ENCODE measurements at regions not wholly inside any gene's neighbourhood (a gene's known extent, or its start where the extent isn't known, plus 50 kb on each side); places are given as distances from the start of the nearest gene placed in this dataset.

DNA sequence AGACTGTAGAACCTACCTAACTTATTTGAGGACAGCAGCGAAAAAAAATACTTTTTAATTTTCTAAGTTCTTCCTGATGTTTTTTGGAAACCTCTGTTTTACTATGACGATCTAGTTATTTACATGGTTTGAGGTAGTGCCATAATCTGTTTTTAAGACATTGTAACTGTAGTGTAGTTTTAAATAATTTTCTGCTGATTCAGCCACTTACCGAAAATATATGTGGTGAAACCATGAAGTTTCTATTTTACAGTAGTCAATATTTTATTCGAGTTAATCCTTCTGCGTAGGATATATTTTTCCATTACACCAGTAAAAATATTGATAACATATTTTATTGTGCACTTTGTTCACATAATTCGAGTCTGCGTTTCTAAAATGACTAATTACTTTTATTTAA is 121.7 kb upstream of the RRP15 start:
- no peak overlapping the region for H2AFZ ChIP-seq (ENCODE audit: low read depth, low read length)
- POLR2A ChIA-PET, result no interaction called here
- no peaks in the 10 kb centered on the region for H4K20me1 ChIP-seq (replicated peaks; ENCODE audit: control insufficient read depth, insufficient read depth, low read length)
- ATAC-seq (no peak), DNase-seq (ENCODE audit: extremely low read depth in 1 of 4, low spot score in 3 of 4) (no peak), FAIRE-seq (no peak)
- in situ Hi-C loops (cut with MboI), result no loop called here
- peaks cover 0 to 3% of the 10 kb centered on the region in 2 experiments; a peak in 1 of 5 replicates for H3K4me1 ChIP-seq (replicated peaks in 1 of 2; ENCODE audit: control insufficient read depth in 2 of 2, insufficient read depth in 2 of 2, low read length in 2 of 2)
- no peaks in the 10 kb centered on the region for H3K9me3 ChIP-seq (replicated peaks; ENCODE audit: control insufficient read depth, insufficient read depth, low read depth, low read length)
- no peaks in the 10 kb centered on the region for H3K79me2 ChIP-seq (ENCODE audit: control insufficient read depth, insufficient read depth, low read length)
- intact Hi-C loops (cut with micrococcal nuclease), result no loop called here
- H3K36me3 ChIP-seq (ENCODE audit: control insufficient read depth, insufficient read depth, low read length), result no peaks in the 10 kb centered on the region
- H3K4me2 ChIP-seq (ENCODE audit: insufficient read depth, low read length), result no peak overlapping the region
- CTCF ChIA-PET (ENCODE audit: low intra/inter-chr PET ratio), result no interaction called here
- H3K4me3 ChIP-seq, result no peak overlapping the region
- 0 out of 5 replicates have a peak, but pooled peaks cover 2 to 5% of the 10 kb centered on the region in 2 experiments for H3K27me3 ChIP-seq (ENCODE audit: control insufficient read depth in 2 of 2, insufficient read depth in 2 of 2, low read length in 2 of 2)
- BruUV-seq (replicated peaks), result no TSS peak
- no peak overlapping the region for H3K9ac ChIP-seq (ENCODE audit: insufficient read depth in 1 of 2, low read depth in 2 of 2, low read length in 2 of 2)
- no peaks in the 10 kb centered on the region for H3K9me1 ChIP-seq (ENCODE audit: control insufficient read depth, insufficient read depth, low read length)
- WGBS (ENCODE audit: insufficient coverage, low coverage, missing lambda C conversion rate), result 2% methylated on average over 7 of the region's 7 CpGs
- H3K27ac ChIP-seq (ENCODE audit: extremely low read depth, low read depth, low read length), result no peak overlapping the region
- TF ChIP-seq DPF2 (IDR thresholded peaks at IDR 0.05) (no peak), C11orf30 (IDR thresholded peaks at IDR 0.05; ENCODE audit: low read depth) (peak; percentile 57), MAFG (tag; conservative IDR thresholded peaks at IDR 0.05) (peak; percentile 49; the same call in 1 of the 2 replicates), MTA2 (IDR thresholded peaks at IDR 0.05; ENCODE audit: low read depth) (no peak), POLR3A (IDR thresholded peaks at IDR 0.05; ENCODE audit: borderline replicate concordance, extremely low read depth, insufficient read depth, insufficient read length) (no peak), MAFF (IDR thresholded peaks at IDR 0.05; ENCODE audit: low read length) (peak; percentile 57), ZKSCAN3 (CRISPR knock-in tag; IDR thresholded peaks at IDR 0.05) (no peak), ZNF79 (CRISPR knock-in tag; IDR thresholded peaks at IDR 0.05; ENCODE audit: low read depth) (no peak), DDX20 (tag; IDR thresholded peaks at IDR 0.05; ENCODE audit: low read depth) (no peak), NFE2 (IDR thresholded peaks at IDR 0.05; ENCODE audit: low read depth) (no peak), ZNF316 (IDR thresholded peaks at IDR 0.05) (peak; percentile 79), SUPT5H (IDR thresholded peaks at IDR 0.05) (no peak), MAFK (IDR thresholded peaks at IDR 0.05; ENCODE audit: low read length) (peak; percentile 49), ZEB2 (IDR thresholded peaks at IDR 0.05) (no peak), ZNF232 (CRISPR knock-in tag; IDR thresholded peaks at IDR 0.05) (no peak), ZSCAN32 (CRISPR knock-in tag; IDR thresholded peaks at IDR 0.05) (no peak), ILF3 (IDR thresholded peaks at IDR 0.05; ENCODE audit: borderline replicate concordance) (no peak), CEBPB (tag; IDR thresholded peaks at IDR 0.05) (no peak)
- TF ChIP-seq, protein P1, sequence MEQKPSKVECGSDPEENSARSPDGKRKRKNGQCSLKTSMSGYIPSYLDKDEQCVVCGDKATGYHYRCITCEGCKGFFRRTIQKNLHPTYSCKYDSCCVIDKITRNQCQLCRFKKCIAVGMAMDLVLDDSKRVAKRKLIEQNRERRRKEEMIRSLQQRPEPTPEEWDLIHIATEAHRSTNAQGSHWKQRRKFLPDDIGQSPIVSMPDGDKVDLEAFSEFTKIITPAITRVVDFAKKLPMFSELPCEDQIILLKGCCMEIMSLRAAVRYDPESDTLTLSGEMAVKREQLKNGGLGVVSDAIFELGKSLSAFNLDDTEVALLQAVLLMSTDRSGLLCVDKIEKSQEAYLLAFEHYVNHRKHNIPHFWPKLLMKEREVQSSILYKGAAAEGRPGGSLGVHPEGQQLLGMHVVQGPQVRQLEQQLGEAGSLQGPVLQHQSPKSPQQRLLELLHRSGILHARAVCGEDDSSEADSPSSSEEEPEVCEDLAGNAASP (IDR thresholded peaks at IDR 0.05), result no peak
- TF ChIP-seq, protein P2, sequence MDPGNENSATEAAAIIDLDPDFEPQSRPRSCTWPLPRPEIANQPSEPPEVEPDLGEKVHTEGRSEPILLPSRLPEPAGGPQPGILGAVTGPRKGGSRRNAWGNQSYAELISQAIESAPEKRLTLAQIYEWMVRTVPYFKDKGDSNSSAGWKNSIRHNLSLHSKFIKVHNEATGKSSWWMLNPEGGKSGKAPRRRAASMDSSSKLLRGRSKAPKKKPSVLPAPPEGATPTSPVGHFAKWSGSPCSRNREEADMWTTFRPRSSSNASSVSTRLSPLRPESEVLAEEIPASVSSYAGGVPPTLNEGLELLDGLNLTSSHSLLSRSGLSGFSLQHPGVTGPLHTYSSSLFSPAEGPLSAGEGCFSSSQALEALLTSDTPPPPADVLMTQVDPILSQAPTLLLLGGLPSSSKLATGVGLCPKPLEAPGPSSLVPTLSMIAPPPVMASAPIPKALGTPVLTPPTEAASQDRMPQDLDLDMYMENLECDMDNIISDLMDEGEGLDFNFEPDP (CRISPR knock-in tag; IDR thresholded peaks at IDR 0.05), result no peak
- TF ChIP-seq, protein P3, sequence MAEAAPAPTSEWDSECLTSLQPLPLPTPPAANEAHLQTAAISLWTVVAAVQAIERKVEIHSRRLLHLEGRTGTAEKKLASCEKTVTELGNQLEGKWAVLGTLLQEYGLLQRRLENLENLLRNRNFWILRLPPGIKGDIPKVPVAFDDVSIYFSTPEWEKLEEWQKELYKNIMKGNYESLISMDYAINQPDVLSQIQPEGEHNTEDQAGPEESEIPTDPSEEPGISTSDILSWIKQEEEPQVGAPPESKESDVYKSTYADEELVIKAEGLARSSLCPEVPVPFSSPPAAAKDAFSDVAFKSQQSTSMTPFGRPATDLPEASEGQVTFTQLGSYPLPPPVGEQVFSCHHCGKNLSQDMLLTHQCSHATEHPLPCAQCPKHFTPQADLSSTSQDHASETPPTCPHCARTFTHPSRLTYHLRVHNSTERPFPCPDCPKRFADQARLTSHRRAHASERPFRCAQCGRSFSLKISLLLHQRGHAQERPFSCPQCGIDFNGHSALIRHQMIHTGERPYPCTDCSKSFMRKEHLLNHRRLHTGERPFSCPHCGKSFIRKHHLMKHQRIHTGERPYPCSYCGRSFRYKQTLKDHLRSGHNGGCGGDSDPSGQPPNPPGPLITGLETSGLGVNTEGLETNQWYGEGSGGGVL (CRISPR knock-in tag; IDR thresholded peaks at IDR 0.05), result no peak
- TF ChIP-seq, protein P4, sequence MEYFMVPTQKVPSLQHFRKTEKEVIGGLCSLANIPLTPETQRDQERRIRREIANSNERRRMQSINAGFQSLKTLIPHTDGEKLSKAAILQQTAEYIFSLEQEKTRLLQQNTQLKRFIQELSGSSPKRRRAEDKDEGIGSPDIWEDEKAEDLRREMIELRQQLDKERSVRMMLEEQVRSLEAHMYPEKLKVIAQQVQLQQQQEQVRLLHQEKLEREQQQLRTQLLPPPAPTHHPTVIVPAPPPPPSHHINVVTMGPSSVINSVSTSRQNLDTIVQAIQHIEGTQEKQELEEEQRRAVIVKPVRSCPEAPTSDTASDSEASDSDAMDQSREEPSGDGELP (CRISPR knock-in tag; IDR thresholded peaks at IDR 0.05; ENCODE audit: borderline replicate concordance), result no peak

All from K562 (cell line).